ENCODE measurements at regions not wholly inside any gene's neighbourhood (a gene's known extent, or its start where the extent isn't known, plus 50 kb on each side); places are given as distances from the start of the nearest gene placed in this dataset.

GRCh38 chr12:90305379-90305778, 596.7 kb upstream of the ATP2B1 start:
- TF ChIP-seq POLR2A (IDR thresholded peaks at IDR 0.05) (no peak), CTCF (IDR thresholded peaks at IDR 0.05) (no peak)
